AML-193 (cell line): ENCODE measurements at regions not wholly inside any gene's neighbourhood (a gene's known extent, or its start where the extent isn't known, plus 50 kb on each side); places are given as distances from the start of the nearest gene placed in this dataset.
"Not testable (repeated sequence)": the region's sequence is repeated elsewhere in the genome, so short reads cannot be mapped to it uniquely, and the experiment has no call there.

Experiments
- DNase-seq, 2 experiments: peaks; one replicate each; lab custom pipeline; 2025; lab: John Stamatoyannopoulos, UW

DNA sequence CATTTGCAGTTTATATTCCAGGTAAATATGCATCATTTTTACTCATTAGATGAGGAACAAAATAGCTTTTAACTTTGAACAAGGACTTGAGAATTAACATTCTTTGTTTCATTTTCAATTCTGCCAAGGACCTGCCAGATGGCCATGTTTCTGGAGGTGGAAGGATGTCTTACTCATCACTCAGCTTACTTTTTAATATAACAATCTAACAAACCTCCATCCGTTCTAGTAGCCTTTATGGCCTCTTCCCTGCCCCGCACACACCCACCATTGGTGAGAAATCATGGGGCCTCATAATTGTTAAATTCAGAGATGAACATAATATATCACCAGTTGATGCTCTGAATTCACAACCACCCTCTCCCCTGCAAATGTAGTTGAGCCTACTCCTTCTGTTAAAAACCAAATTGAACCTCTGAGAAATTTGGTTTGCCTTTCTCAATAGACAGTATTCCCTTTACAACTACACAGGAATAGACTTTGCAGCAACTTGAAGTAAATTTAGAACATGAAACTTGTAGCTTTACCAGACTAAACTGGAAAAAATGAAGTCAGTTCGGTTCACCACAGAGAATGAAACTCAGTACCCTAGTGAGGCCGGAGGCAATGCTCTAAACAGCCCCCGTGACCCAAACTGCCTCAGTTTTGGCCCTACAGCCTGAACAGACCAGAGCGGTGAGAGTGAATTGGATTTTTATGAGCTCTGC, 50.1 kb upstream of the ACSL4 start:
- DNase-seq = no peak

DNA sequence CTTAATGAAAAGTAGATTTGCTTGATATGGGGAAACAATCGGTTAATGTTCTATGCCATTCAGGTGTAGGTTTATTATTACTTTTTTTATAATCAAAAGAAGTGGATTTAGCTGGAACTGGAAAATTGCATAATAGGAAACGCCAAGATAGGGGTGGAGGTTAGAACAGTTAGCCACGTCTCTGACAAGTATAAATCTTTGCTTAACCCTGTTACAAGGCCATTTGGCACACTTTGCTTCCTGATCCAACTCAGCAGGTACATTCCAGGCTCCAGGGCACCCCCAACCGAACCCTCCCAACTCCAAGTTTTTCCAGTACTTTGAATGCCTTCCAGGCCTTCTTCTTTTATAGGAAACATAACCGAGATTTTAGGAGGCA, 50.6 kb upstream of the ACSL4 start:
- no peak for DNase-seq

GRCh38 chrX:109785053-109785452, 52.0 kb upstream of the ACSL4 start:
- no peak for DNase-seq

DNA sequence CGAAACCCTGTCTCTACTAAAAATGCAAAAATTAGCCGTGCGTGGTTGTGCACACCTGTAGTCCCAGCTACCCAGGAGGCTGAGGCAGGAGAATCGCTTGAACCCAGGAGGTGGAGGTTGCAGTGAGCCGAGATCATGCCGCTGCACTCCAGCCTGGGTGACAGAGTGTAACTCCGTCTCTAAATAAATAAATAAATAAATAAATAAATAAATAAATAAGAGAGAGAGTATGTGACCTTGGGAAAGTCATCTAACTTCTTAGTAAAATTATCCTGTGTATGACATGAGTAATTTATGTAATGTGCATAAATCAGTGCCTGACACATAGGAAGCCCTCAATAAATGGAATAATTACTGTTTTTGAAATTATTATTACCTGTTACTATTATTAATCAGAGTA, 57.5 kb upstream of the ACSL4 start:
- DNase-seq = not testable (repeated sequence)

DNA sequence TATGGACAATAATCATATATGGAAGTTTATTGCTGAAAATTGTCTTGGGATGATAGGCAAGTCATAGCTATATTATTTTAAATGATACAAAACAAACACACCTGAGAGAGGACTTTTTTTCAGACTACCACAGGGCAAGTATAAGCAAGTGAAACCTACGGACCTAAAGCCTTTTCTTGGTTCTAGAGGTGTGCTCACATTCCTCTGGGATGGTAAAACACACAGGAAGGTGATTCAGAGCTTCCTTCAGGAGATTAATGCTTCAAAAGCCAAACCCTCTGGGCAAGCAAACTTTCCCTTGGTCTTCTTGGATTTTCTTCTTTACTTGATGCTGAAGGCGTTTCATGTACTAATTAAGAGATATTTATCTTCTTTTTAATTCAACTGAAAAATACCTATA, 60.1 kb upstream of the ACSL4 start:
- no peak for DNase-seq

DNA sequence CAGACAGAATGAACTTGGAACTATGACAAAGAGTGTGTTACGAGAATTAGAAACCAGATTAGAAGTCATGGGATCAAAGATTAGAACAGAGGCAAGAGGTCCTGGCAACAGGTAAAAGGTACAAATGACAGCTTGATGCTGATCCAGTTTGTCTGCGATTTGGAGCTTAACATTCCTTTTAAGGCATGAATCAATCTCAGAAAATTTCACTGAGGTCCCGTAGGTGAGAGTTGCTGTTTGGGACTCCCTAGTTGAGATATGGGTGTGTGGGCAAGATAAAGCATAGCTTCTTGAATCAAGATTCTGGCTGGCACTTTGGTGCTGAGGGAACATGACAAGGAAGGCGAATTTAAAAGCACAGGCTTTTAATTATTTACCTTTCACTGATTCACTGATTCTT, 62.6 kb upstream of the ACSL4 start:
- DNase-seq = no peak

DNA sequence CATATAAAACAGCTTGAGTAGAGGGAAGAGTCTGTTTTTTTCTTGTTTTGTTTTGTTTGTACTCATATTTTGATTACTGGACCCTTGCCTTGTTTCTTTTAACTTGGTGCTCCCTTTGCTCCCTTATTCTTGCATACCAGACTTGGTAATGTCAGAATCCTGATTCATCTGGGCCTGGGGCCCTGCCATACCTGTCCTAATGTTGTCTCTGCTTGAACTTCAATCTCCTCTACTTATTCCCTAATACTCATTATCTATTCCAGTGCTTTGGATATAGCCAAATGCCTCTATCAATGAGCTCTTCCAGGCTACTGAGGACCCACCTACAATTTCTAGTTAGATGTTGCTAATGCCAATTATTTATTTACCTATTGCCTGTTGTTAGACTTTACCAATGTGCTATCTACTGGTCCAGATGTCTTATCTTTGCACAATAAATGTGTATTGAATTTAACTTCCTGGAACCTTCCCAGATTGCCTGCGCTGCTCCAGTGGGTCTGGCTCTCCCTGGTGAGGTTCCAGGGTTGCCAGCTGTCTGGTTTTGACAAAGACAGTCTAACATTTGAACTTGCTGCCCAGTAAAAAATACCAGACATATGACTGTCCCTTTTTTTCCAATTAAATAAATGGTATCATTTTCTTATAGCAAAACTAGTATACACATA, 64.4 kb upstream of the ACSL4 start:
- DNase-seq = no peak

GRCh38 chrX:109812236-109812635, 79.2 kb upstream of the ACSL4 start:
- DNase-seq = no peak

DNA sequence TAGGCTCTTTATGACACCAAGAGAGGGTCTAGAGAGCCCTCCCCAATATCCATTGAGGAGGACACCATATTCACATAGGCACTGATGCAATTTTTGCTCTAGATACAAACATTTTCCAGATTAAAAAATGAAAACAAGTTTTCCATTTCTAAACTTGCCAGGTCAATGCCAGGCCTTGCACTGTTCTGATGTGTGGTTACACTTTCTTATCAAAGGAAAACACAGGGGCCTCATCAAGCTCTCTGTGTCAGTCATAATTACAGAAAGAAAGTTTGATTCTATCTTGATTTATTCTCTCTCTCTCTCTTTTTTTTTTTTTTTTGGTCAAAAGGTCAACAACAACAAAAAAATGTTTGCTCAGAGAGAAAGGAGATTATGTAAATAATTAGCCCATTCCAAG, 80.2 kb upstream of the ACSL4 start:
- no peak for DNase-seq

DNA sequence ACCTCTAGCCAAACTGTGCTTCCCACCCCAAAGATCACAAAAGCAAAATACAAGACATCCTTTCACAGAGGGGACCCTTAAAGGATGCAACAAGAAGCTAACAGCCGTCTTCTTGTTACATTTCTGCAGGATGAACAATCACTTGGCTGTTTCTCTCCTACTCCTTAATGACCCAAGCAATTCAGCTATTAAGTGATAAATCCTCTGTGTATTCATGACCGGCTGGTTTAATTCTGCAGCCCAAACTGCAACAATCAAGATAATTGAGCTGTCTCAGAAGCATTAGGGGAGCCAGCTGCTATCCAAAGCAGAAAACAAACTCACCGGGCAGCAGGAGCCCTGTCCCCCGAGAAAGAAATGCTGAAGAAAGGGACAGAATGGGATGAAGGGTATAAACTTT, 85.9 kb upstream of the ACSL4 start:
- DNase-seq = no peak

GRCh38 chrX:109822861-109823260, 89.8 kb upstream of the ACSL4 start:
- DNase-seq = no peak

GRCh38 chrX:109826954-109827708, 94.1 kb upstream of the ACSL4 start:
- no peak for DNase-seq

DNA sequence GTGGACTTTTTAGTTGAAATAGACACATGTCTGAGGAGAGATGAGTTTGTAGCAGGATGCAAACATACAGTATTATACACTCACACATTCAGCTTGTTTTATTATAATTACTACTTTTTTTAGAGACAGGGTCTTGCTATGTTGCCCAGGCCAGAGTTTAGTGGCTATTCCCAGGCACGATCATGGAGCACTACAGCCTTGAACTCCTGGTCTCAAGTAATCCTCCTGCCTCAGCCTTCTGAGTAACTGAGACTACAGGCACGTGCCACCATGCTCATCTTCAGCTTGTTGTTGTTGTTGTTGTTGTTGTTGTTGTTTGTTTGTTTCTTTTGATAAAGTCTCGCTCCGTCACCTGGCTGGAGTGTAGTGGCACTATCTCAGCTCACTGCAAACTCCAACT, 94.7 kb upstream of the ACSL4 start:
- DNase-seq = no peak

DNA sequence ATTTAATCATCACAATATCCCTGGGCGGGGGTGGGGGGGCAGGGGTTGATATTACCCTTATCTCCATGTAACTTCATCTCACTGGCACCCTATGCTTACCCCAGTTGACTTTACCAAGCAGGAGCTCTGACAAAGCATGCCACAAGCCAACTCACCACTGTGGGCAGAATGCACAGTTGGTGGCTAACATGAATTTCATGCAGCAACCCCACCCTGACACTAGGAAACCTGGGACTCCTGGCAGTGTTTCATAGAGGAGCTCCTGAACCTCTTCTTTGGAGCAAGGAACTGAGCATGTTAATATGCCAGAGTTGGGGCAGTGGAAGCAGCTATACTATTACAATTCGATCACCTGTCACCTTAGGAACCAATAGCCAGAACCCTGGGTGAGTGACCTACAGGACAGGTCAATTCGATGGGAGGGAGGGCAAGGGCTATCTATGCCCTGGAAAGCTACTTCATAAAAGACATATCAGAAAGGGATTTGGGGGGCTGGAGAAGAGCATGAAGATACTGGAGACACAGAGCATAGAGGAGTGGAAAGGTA, 97.2 kb upstream of the ACSL4 start:
- DNase-seq = no peak

GRCh38 chrX:109830704-109831206, 97.7 kb upstream of the ACSL4 start:
- peak; percentile 43 to 63 for DNase-seq

DNA sequence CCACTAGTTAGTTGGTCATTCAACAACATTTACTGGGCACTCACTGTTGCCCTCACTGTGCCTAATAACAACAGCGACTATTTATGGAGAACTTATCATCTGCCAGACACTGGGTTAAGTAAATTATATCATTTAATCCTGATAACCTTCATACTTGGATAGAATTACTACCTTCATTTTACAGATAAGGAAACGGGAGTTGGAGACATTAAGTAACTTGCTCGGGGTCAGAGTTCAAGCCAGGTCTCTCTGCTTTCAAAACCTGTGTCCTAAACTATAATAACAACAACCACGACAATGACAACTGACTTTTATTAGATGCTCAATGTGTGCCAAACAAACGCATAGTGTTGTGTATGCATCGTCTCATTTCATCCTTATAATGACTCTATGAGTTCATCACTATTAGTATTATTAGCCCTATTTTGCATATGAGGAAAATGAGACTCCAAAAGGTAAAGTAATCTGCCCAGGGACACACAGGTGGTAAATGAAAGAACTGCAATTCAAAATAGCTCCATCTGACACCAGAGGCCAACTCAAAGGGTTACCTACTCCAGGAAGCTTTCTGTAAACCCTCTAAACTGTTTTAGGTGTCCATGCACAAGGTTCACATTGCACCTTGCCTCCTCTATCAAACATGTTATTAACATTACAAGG, 98.4 kb upstream of the ACSL4 start:
- DNase-seq = no peak

GRCh38 chrX:109839694-109840567, 106.9 kb upstream of the ACSL4 start:
- DNase-seq = peak; percentile 42 to 65

DNA sequence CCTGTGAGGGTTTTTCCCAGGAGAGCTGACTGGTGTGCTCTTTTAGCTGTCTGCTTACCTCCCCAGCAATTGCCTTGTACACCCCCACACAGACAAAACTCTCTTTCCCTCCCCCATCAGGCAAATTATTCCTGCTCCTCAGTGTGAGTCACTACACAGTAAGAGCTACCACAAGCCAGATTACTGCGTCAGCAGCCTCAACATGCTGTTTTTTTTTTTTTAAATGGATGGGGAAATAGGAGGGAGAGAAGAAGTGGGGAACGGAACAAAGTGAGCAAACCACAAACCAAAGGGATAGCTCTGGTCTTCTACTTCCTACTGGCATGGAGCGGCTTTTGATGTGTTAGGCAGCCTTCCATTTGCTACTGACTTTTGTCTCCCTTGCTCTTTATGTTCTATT, 107.5 kb upstream of the ACSL4 start:
- peak; percentile 63 to 85 for DNase-seq

GRCh38 chrX:109841257-109841656, 108.2 kb upstream of the ACSL4 start:
- no peak for DNase-seq

- peak in 1 of 2 experiments; percentile 1 for DNase-seq
Measured at GRCh38 chrX:109841869-109842579, 109.0 kb upstream of the ACSL4 start.
